WTC11 (cell line): ENCODE measurements at regions not wholly inside any gene's neighbourhood (a gene's known extent, or its start where the extent isn't known, plus 50 kb on each side); places are given as distances from the start of the nearest gene placed in this dataset.

ENCODE experiments used
- JUN ChIP-seq: sonication (generic); formaldehyde crosslinking; IDR thresholded peaks from 2 replicates; pipeline ENCODE4 v1.8.0; 2023; ENCODE audit warnings: mild to moderate bottlenecking, missing genetic modification reagents
- ZBTB43 ChIP-seq: sonication (generic); formaldehyde crosslinking; IDR thresholded peaks from 2 replicates; pipeline ENCODE4 v1.8.1; 2023; ENCODE audit warnings: mild to moderate bottlenecking, missing genetic modification reagents
- TF ChIP-seq, protein P1 (sequence below): sonication (generic); formaldehyde crosslinking; IDR thresholded peaks from 2 replicates; pipeline ENCODE4 v1.8.1; 2023; ENCODE audit warnings: mild to moderate bottlenecking, moderate library complexity, missing genetic modification reagents
- TF ChIP-seq, protein P2 (sequence below): fragments of 200-600 bp; IDR thresholded peaks from 2 replicates; pipeline ENCODE4 v1.8.0; 2022; ENCODE audit warnings: antibody characterized with exemption

DNA sequence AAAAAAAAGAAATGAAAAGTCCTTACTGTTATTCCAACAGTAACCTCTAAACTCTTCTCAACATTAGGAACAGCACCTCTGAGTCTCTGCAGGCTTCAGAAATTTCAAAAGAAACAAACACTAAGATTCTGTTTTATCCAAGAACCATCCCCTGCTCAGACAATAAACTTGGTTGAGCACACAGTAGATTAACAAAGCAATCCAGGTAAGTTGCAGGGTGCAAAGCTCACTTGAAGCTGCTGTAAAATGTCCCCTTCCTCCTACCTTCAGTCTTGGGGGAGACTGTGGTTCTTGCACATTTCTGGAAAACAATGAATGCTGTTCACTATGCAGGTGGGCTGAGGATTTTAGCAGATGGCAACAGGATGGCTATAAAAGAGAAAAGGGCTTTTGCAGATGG, 484.1 kb downstream of the IGSF11 start:
- TF ChIP-seq, protein P1, sequence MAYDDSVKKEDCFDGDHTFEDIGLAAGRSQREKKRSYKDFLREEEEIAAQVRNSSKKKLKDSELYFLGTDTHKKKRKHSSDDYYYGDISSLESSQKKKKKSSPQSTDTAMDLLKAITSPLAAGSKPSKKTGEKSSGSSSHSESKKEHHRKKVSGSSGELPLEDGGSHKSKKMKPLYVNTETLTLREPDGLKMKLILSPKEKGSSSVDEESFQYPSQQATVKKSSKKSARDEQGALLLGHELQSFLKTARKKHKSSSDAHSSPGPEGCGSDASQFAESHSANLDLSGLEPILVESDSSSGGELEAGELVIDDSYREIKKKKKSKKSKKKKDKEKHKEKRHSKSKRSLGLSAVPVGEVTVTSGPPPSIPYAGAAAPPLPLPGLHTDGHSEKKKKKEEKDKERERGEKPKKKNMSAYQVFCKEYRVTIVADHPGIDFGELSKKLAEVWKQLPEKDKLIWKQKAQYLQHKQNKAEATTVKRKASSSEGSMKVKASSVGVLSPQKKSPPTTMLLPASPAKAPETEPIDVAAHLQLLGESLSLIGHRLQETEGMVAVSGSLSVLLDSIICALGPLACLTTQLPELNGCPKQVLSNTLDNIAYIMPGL (CRISPR knock-in tag) = no peak
- TF ChIP-seq, protein P2, sequence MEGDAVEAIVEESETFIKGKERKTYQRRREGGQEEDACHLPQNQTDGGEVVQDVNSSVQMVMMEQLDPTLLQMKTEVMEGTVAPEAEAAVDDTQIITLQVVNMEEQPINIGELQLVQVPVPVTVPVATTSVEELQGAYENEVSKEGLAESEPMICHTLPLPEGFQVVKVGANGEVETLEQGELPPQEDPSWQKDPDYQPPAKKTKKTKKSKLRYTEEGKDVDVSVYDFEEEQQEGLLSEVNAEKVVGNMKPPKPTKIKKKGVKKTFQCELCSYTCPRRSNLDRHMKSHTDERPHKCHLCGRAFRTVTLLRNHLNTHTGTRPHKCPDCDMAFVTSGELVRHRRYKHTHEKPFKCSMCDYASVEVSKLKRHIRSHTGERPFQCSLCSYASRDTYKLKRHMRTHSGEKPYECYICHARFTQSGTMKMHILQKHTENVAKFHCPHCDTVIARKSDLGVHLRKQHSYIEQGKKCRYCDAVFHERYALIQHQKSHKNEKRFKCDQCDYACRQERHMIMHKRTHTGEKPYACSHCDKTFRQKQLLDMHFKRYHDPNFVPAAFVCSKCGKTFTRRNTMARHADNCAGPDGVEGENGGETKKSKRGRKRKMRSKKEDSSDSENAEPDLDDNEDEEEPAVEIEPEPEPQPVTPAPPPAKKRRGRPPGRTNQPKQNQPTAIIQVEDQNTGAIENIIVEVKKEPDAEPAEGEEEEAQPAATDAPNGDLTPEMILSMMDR = no peak
- TF ChIP-seq JUN (CRISPR knock-in tag) (no peak), ZBTB43 (no peak)
